H9 (cell line): ENCODE measurements at regions not wholly inside any gene's neighbourhood (a gene's known extent, or its start where the extent isn't known, plus 50 kb on each side); places are given as distances from the start of the nearest gene placed in this dataset.

Experiments
- DNase-seq: peaks from one replicate; pipeline ENCODE4 v3.0.0-alpha.2; 2017
- H2AFZ ChIP-seq: one replicate; pipeline ENCODE4 v1.6.1; 2013; ENCODE audit warnings: mild to moderate bottlenecking, low read length, control low read depth, moderate library complexity
- H2AK5ac ChIP-seq: 2 replicates; pipeline ENCODE4 v1.6.1; 2013; ENCODE audit warnings: low read length, control low read depth, mixed read lengths; ENCODE audit not compliant: insufficient read length
- H2BK120ac ChIP-seq: one replicate; pipeline ENCODE4 v1.6.1; 2013; ENCODE audit warnings: low read depth, mild to moderate bottlenecking, low read length, control low read depth, inconsistent platforms; ENCODE audit not compliant: poor library complexity, severe bottlenecking
- H2BK12ac ChIP-seq: 2 replicates; pipeline ENCODE4 v1.6.1; 2013; ENCODE audit warnings: low read length, control low read depth, mixed read lengths, low read depth; ENCODE audit not compliant: insufficient read length
- H2BK15ac ChIP-seq: 2 replicates; pipeline ENCODE4 v1.6.1; 2013; ENCODE audit warnings: low read depth, low read length, control low read depth
- H2BK20ac ChIP-seq: one replicate; pipeline ENCODE4 v1.6.1; 2013; ENCODE audit warnings: low read depth, mild to moderate bottlenecking, low read length, control low read depth, inconsistent platforms; ENCODE audit not compliant: poor library complexity, severe bottlenecking
- H2BK5ac ChIP-seq: 2 replicates; pipeline ENCODE4 v1.6.1; 2013; ENCODE audit warnings: low read length, control low read depth, mixed read lengths; ENCODE audit not compliant: insufficient read length
- H3K14ac ChIP-seq: 2 replicates; pipeline ENCODE4 v1.6.1; 2013; ENCODE audit warnings: low read length, control low read depth; ENCODE audit not compliant: insufficient read depth
- H3K18ac ChIP-seq: 2 replicates; pipeline ENCODE4 v1.6.1; 2013; ENCODE audit warnings: low read depth, mild to moderate bottlenecking, mixed read lengths, low read length, control low read depth; ENCODE audit not compliant: insufficient read length
- H3K23ac ChIP-seq: 2 replicates; pipeline ENCODE4 v1.6.1; 2013; ENCODE audit warnings: low read length, control low read depth, mixed read lengths, low read depth; ENCODE audit not compliant: insufficient read length
- H3K23me2 ChIP-seq: 2 replicates; pipeline ENCODE4 v1.6.1; 2013; ENCODE audit warnings: low read depth, mild to moderate bottlenecking, mixed read lengths, low read length, control low read depth; ENCODE audit not compliant: insufficient read length, poor library complexity, severe bottlenecking
- H3K27ac ChIP-seq: 2 replicates; pipeline ENCODE4 v1.5.1; 2013; ENCODE audit warnings: low read length, control low read depth, mixed read lengths, low read depth; ENCODE audit not compliant: insufficient read length
- H3K27me3 ChIP-seq: 2 replicates; pipeline ENCODE4 v1.6.1; 2013; ENCODE audit warnings: low read length, control low read depth, inconsistent platforms; ENCODE audit not compliant: insufficient read depth
- H3K4ac ChIP-seq: 2 replicates; pipeline ENCODE4 v1.6.1; 2013; ENCODE audit warnings: low read depth, mild to moderate bottlenecking, control low read depth, inconsistent platforms, low read length, moderate library complexity
- H3K4me1 ChIP-seq: 2 replicates; pipeline ENCODE4 v1.6.1; 2013; ENCODE audit warnings: low read length, control low read depth, inconsistent platforms; ENCODE audit not compliant: insufficient read depth
- H3K4me2 ChIP-seq: 2 replicates; pipeline ENCODE4 v1.6.1; 2013; ENCODE audit warnings: low read length, control low read depth, mixed read lengths; ENCODE audit not compliant: insufficient read length, insufficient read depth
- H3K56ac ChIP-seq: 2 replicates; pipeline ENCODE4 v1.6.1; 2013; ENCODE audit warnings: low read depth, mild to moderate bottlenecking, mixed read lengths, low read length, control low read depth; ENCODE audit not compliant: insufficient read length
- H3K79me1 ChIP-seq: 2 replicates; pipeline ENCODE4 v1.6.1; 2013; ENCODE audit warnings: low read depth, mild to moderate bottlenecking, moderate library complexity, low read length, control low read depth, inconsistent platforms; ENCODE audit not compliant: insufficient read depth, poor library complexity, severe bottlenecking
- H3K79me2 ChIP-seq: 2 replicates; pipeline ENCODE4 v1.6.1; 2013; ENCODE audit warnings: low read length, control low read depth, inconsistent platforms; ENCODE audit not compliant: insufficient read depth
- H3K9ac ChIP-seq: 2 replicates; pipeline ENCODE4 v1.6.1; 2013; ENCODE audit warnings: low read length, control low read depth, mixed read lengths; ENCODE audit not compliant: insufficient read length; ENCODE audit errors: extremely low read depth
- H3K9me3 ChIP-seq: one replicate; pipeline ENCODE4 v1.6.1; 2013; ENCODE audit warnings: low read depth, low read length, inconsistent platforms; ENCODE audit not compliant: control insufficient read depth
- H3T11ph ChIP-seq: one replicate; pipeline ENCODE4 v1.6.1; 2013; ENCODE audit warnings: mild to moderate bottlenecking, low read length, control low read depth, inconsistent platforms
- H4K20me1 ChIP-seq: one replicate; pipeline ENCODE4 v1.6.1; 2013; ENCODE audit not compliant: control insufficient read depth, insufficient read length, insufficient read depth
- H4K5ac ChIP-seq: 2 replicates; pipeline ENCODE4 v1.6.1; 2013; ENCODE audit warnings: low read depth, mild to moderate bottlenecking, mixed read lengths, low read length, control low read depth; ENCODE audit not compliant: insufficient read length
- H4K8ac ChIP-seq: replicated peaks from 2 replicates; pipeline ENCODE4 v1.6.1; 2013; ENCODE audit warnings: low read length, control low read depth, mixed read lengths, low read depth; ENCODE audit not compliant: insufficient read length
- H4K91ac ChIP-seq: 2 replicates; pipeline ENCODE4 v1.6.1; 2013; ENCODE audit warnings: low read depth, mild to moderate bottlenecking, moderate library complexity, mixed read lengths, low read length, control low read depth; ENCODE audit not compliant: insufficient read length
- H3K27ac Mint-ChIP-seq, 3 experiments: 2 replicates in 2 of 3; 3 replicates in 1 of 3; pipeline ENCODE4 v1.8.0; 2020 to 2021; ENCODE audit warnings: mixed read lengths in 3 of 3, mild to moderate bottlenecking in 1 of 3, moderate library complexity in 1 of 3
- H3K27me3 Mint-ChIP-seq: 2 replicates; pipeline ENCODE4 v1.8.0; 2021; ENCODE audit warnings: low read depth, mild to moderate bottlenecking, moderate library complexity, mixed read lengths
- H3K36me3 Mint-ChIP-seq, 3 experiments: 2 replicates in 2 of 3; 3 replicates in 1 of 3; pipeline ENCODE4 v1.8.0; 2020 to 2021; ENCODE audit warnings: low read depth in 3 of 3, mixed read lengths in 3 of 3; ENCODE audit not compliant: insufficient read depth in 1 of 3
- H3K4me1 Mint-ChIP-seq, 2 experiments: 2 replicates each; pipeline ENCODE4 v1.8.0; 2020; ENCODE audit warnings: mixed read lengths in 2 of 2
- H3K4me3 Mint-ChIP-seq, 2 experiments: 2 replicates in 1 of 2; 3 replicates in 1 of 2; pipeline ENCODE4 v1.8.0; 2020 to 2021; ENCODE audit warnings: mild to moderate bottlenecking in 2 of 2, mixed read lengths in 2 of 2, moderate library complexity in 1 of 2
- H3K9me3 Mint-ChIP-seq, 2 experiments: 2 replicates in 1 of 2; 3 replicates in 1 of 2; pipeline ENCODE4 v1.8.0; 2020; ENCODE audit warnings: mild to moderate bottlenecking in 2 of 2, mixed read lengths in 2 of 2, moderate library complexity in 1 of 2
- WGBS: extraction: QIAGEN DNeasy Blood & Tissue Kit; methylation state at CpG from one replicate; pipeline ENCODE4 v1.1.7; 2013; ENCODE audit warnings: missing lambda C conversion rate, low lambda C conversion rate, mixed read lengths; ENCODE audit not compliant: insufficient read length; ENCODE audit errors: extremely low coverage; 5-methylcytosine and 5-hydroxymethylcytosine counted together
- TF ChIP-seq, protein P1 (sequence below): fragments of 200-600 bp; sonication (generic); conservative IDR thresholded peaks from 3 replicates; pipeline ENCODE4 v1.8.0; 2021; ENCODE audit warnings: antibody characterized with exemption, mild to moderate bottlenecking

DNA sequence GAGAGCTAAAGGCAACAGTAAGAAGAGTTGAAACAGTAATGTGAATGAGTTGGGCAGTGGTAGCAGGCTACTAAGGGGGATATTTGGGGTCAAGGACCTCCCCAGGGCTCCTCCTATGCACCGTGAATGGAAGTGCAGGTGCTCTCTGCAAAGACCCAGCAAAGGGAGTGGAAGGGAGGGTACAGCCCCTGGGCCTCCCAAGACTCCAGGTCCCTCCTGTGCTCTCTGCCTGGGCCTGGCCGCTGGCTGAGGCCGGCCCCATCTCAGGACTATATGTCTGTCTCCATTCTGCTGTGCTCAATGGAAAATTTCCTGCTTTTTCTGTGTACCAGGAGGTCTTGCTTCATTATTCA, 372.1 kb upstream of the MKI67 start:
- no peak overlapping the region for H4K8ac ChIP-seq
- Mint-ChIP-seq H3K4me1 (peaks cover 5 to 8% of the 10 kb centered on the region in 2 experiments; a peak in 3 of 4 replicates), H3K4me3 (no peak overlapping the region), H3K36me3 (no peaks in the 10 kb centered on the region; a peak in 1 of 7 replicates), H3K27ac (no peak overlapping the region), H3K9me3 (peaks cover 0 to 2% of the 10 kb centered on the region in 2 experiments; a peak in 2 of 5 replicates), H3K27me3 (peaks cover 3% of the 10 kb centered on the region)
- H3K79me2 ChIP-seq = no peaks in the 10 kb centered on the region
- no peaks in the 10 kb centered on the region for H3K4me1 ChIP-seq
- H4K91ac ChIP-seq = no peak overlapping the region
- no peaks in the 10 kb centered on the region for H3K23me2 ChIP-seq
- no peak overlapping the region for H3K56ac ChIP-seq
- no peaks in the 10 kb centered on the region for H3K9me3 ChIP-seq
- no peaks in the 10 kb centered on the region for H3K79me1 ChIP-seq
- H3K4ac ChIP-seq = no peak overlapping the region
- H3K27me3 ChIP-seq = no peaks in the 10 kb centered on the region
- no peak overlapping the region for H3K18ac ChIP-seq
- H2BK15ac ChIP-seq = no peak overlapping the region
- no peak overlapping the region for H3T11ph ChIP-seq
- no peak overlapping the region for H3K4me2 ChIP-seq
- H2BK12ac ChIP-seq = no peak overlapping the region
- no peak overlapping the region for H4K5ac ChIP-seq
- no peaks in the 10 kb centered on the region for H4K20me1 ChIP-seq
- H2AK5ac ChIP-seq = no peak overlapping the region
- H3K27ac ChIP-seq = no peak overlapping the region
- H2BK120ac ChIP-seq = no peak overlapping the region
- no CpG with 5 or more reads among the region's 3 CpGs for WGBS
- TF ChIP-seq, protein P1, sequence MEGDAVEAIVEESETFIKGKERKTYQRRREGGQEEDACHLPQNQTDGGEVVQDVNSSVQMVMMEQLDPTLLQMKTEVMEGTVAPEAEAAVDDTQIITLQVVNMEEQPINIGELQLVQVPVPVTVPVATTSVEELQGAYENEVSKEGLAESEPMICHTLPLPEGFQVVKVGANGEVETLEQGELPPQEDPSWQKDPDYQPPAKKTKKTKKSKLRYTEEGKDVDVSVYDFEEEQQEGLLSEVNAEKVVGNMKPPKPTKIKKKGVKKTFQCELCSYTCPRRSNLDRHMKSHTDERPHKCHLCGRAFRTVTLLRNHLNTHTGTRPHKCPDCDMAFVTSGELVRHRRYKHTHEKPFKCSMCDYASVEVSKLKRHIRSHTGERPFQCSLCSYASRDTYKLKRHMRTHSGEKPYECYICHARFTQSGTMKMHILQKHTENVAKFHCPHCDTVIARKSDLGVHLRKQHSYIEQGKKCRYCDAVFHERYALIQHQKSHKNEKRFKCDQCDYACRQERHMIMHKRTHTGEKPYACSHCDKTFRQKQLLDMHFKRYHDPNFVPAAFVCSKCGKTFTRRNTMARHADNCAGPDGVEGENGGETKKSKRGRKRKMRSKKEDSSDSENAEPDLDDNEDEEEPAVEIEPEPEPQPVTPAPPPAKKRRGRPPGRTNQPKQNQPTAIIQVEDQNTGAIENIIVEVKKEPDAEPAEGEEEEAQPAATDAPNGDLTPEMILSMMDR = peak; percentile 44; the same call in 2 of the 3 replicates
- H3K9ac ChIP-seq = no peak overlapping the region
- no peak overlapping the region for H2BK20ac ChIP-seq
- no peak overlapping the region for H3K14ac ChIP-seq
- no peak overlapping the region for H2AFZ ChIP-seq
- DNase-seq = no peak
- H2BK5ac ChIP-seq = no peak overlapping the region
- no peak overlapping the region for H3K23ac ChIP-seq
